ENCODE measurements at regions not wholly inside any gene's neighbourhood (a gene's known extent, or its start where the extent isn't known, plus 50 kb on each side); places are given as distances from the start of the nearest gene placed in this dataset.

GRCh38 chr12:92528097-92528496 is 174.7 kb upstream of the PLEKHG7 start:
- H3K27me3 ChIP-seq (ENCODE audit: insufficient read depth, low read length): peaks cover 3% of the 10 kb centered on the region
- H2AFZ ChIP-seq (ENCODE audit: low read length): no peak overlapping the region
- H3K36me3 ChIP-seq (ENCODE audit: insufficient read depth, low read length): no peaks in the 10 kb centered on the region

GRCh38 chr12:92524489-92524888 is 178.3 kb upstream of the PLEKHG7 start:
- H3K79me2 ChIP-seq (ENCODE audit: insufficient read depth, low read length): no peaks in the 10 kb centered on the region
- H3K9me3 ChIP-seq (ENCODE audit: low read depth, low read length): no peaks in the 10 kb centered on the region
- H4K20me1 ChIP-seq (ENCODE audit: insufficient read depth, low read length): no peaks in the 10 kb centered on the region
- H3K36me3 ChIP-seq (ENCODE audit: insufficient read depth, low read length): no peaks in the 10 kb centered on the region
- H3K4me3 ChIP-seq (ENCODE audit: insufficient read depth, low read length): no peak overlapping the region
- no peak overlapping the region for H3K4me2 ChIP-seq (ENCODE audit: insufficient read depth, low read length)
- H3K4me1 ChIP-seq (ENCODE audit: insufficient read depth, low read length): no peaks in the 10 kb centered on the region
- no peak overlapping the region for H2AFZ ChIP-seq (ENCODE audit: low read length)
- no peak for DNase-seq (ENCODE audit: insufficient read length, low spot score, missing footprints)
- no peak for TF ChIP-seq CTCF (IDR thresholded peaks at IDR 0.05; ENCODE audit: extremely low read depth, low read depth, low read length)
- no peak overlapping the region for H3K27ac ChIP-seq (ENCODE audit: low read depth, low read length)
- no peaks in the 10 kb centered on the region for H3K27me3 ChIP-seq (ENCODE audit: insufficient read depth, low read length)

More at GRCh38 chr12:92528097-92528496, 174.7 kb upstream of the PLEKHG7 start:
- no peak for DNase-seq (ENCODE audit: insufficient read length, low spot score, missing footprints)
- H4K20me1 ChIP-seq (ENCODE audit: insufficient read depth, low read length): no peaks in the 10 kb centered on the region
- H3K9me3 ChIP-seq (ENCODE audit: low read depth, low read length): no peaks in the 10 kb centered on the region
- no peak overlapping the region for H3K27ac ChIP-seq (ENCODE audit: low read depth, low read length)
- no peaks in the 10 kb centered on the region for H3K79me2 ChIP-seq (ENCODE audit: insufficient read depth, low read length)
- H3K4me2 ChIP-seq (ENCODE audit: insufficient read depth, low read length): no peak overlapping the region
- no peak overlapping the region for H3K4me3 ChIP-seq (ENCODE audit: insufficient read depth, low read length)
- peaks cover under 1% of the 10 kb centered on the region for H3K4me1 ChIP-seq (ENCODE audit: insufficient read depth, low read length)
- TF ChIP-seq CTCF (IDR thresholded peaks at IDR 0.05; ENCODE audit: extremely low read depth, low read depth, low read length): no peak

DNA sequence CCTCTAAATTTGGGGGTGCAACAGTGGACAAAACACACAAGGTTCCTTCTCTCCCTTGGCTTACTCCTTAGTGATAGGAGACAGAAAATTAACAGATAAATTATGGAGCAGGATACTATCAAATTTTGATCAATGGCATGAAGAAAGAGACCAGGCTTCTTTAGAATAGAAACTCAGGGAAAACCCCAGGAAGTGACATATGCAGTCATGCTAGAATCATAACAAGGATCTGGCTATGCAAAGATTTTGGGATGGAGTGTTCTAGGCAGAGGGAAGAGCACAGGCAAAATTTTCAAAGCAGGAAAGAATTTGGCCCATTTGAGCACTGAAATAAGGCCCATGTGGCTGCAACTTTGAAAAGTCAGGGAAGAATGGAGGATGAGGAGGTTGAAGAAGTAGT is 182.3 kb upstream of the PLEKHG7 start:
- Histone ChIP-seq H3K4me1 (ENCODE audit: insufficient read depth, low read length) (no peaks in the 10 kb centered on the region), H3K9me3 (ENCODE audit: low read depth, low read length) (no peaks in the 10 kb centered on the region), H3K36me3 (ENCODE audit: insufficient read depth, low read length) (no peaks in the 10 kb centered on the region), H3K79me2 (ENCODE audit: insufficient read depth, low read length) (no peaks in the 10 kb centered on the region), H3K4me3 (ENCODE audit: insufficient read depth, low read length) (no peak overlapping the region), H3K27ac (ENCODE audit: low read depth, low read length) (no peak overlapping the region), H4K20me1 (ENCODE audit: insufficient read depth, low read length) (no peaks in the 10 kb centered on the region), H3K4me2 (ENCODE audit: insufficient read depth, low read length) (no peak overlapping the region), H2AFZ (ENCODE audit: low read length) (no peak overlapping the region), H3K27me3 (ENCODE audit: insufficient read depth, low read length) (no peaks in the 10 kb centered on the region)
- no peak for DNase-seq (ENCODE audit: insufficient read length, low spot score, missing footprints)
- no peak for TF ChIP-seq CTCF (IDR thresholded peaks at IDR 0.05; ENCODE audit: extremely low read depth, low read depth, low read length)

GRCh38 chr12:92519284-92519683 is 183.5 kb upstream of the PLEKHG7 start:
- no peak for TF ChIP-seq CTCF (IDR thresholded peaks at IDR 0.05; ENCODE audit: extremely low read depth, low read depth, low read length)
- Histone ChIP-seq H2AFZ (ENCODE audit: low read length) (no peak overlapping the region), H3K4me3 (ENCODE audit: insufficient read depth, low read length) (no peak overlapping the region), H4K20me1 (ENCODE audit: insufficient read depth, low read length) (no peaks in the 10 kb centered on the region), H3K4me1 (ENCODE audit: insufficient read depth, low read length) (no peaks in the 10 kb centered on the region), H3K27me3 (ENCODE audit: insufficient read depth, low read length) (no peaks in the 10 kb centered on the region), H3K9me3 (ENCODE audit: low read depth, low read length) (no peaks in the 10 kb centered on the region), H3K79me2 (ENCODE audit: insufficient read depth, low read length) (no peaks in the 10 kb centered on the region), H3K36me3 (ENCODE audit: insufficient read depth, low read length) (no peaks in the 10 kb centered on the region), H3K27ac (ENCODE audit: low read depth, low read length) (no peak overlapping the region), H3K4me2 (ENCODE audit: insufficient read depth, low read length) (no peak overlapping the region)
- DNase-seq (ENCODE audit: insufficient read length, low spot score, missing footprints): no peak

All from osteoblast (primary cell).